Ovary (tissue), 7 donors: ENCODE measurements at regions not wholly inside any gene's neighbourhood (a gene's known extent, or its start where the extent isn't known, plus 50 kb on each side); places are given as distances from the start of the nearest gene placed in this dataset.

Experiments
- DNase-seq, 5 donors: peaks; one replicate each; pipeline ENCODE4 v3.0.0-alpha.2; 2019 to 2020
- H3K27ac ChIP-seq, 2 donors: fragments of 200-600 bp; one replicate each; pipeline versions ENCODE4 v1.5.1 to v1.8.0; 2019 to 2022
- H3K27me3 ChIP-seq: fragments of 200-600 bp; one replicate; pipeline ENCODE4 v1.8.0; 2022
- H3K36me3 ChIP-seq: fragments of 200-600 bp; sonication (generic); one replicate; pipeline ENCODE4 v1.5.1; 2019
- H3K4me1 ChIP-seq: one replicate; pipeline ENCODE4 v1.8.1; 2013; ENCODE audit warnings: mild to moderate bottlenecking, moderate library complexity; ENCODE audit not compliant: insufficient read depth
- H3K4me3 ChIP-seq: fragments of 200-600 bp; sonication (generic); one replicate; pipeline ENCODE4 v1.5.1; 2017
- H3K9me3 ChIP-seq, 2 donors: fragments of 200-600 bp in 1 of 2; sonication (generic) in 1 of 2; one replicate each; pipeline versions ENCODE4 v1.5.1 to v1.8.1; 2013 to 2019; ENCODE audit warnings: mild to moderate bottlenecking in 1 of 2, moderate library complexity in 1 of 2
- EP300 ChIP-seq: sonication (generic); formaldehyde crosslinking; IDR thresholded peaks from one replicate; pipeline ENCODE4 v1.6.1; 2017; ENCODE audit warnings: antibody characterized with exemption
- POLR2A ChIP-seq: fragments of 450-650 bp; IDR thresholded peaks from one replicate; pipeline ENCODE4 v1.6.1; 2017; ENCODE audit warnings: antibody characterized with exemption, mild to moderate bottlenecking, moderate library complexity
- WGBS, 3 donors: extraction: QIAGEN DNeasy Blood & Tissue Kit in 1 of 3; methylation state at CpG; one replicate each; pipeline versions ENCODE4 v1.1.5 to v1.1.7; 2013 to 2017; 5-methylcytosine and 5-hydroxymethylcytosine counted together
- intact Hi-C, 4 donors: fragments of 100-400 bp; cut with DNase I; formaldehyde crosslinking; loops; one replicate each; pipeline versions ENCODE4 v1.11.0 to v1.15.1; 2022 to 2023
- TF ChIP-seq, protein P1 (sequence below), 3 donors: fragments of 450-650 bp in 2 of 3; fragments of 200-600 bp in 1 of 3; IDR thresholded peaks; one replicate each; pipeline versions ENCODE4 v1.5.1 to v1.8.0; 2016 to 2022; ENCODE audit warnings: antibody characterized with exemption in 3 of 3, mild to moderate bottlenecking in 1 of 3
- donor health status: DM: no; HTN: no; CAD: no; lungs with moderate emphysema.
- donor health status: DM: no; HTN: no; CAD: no.
- donor health status: Bipolar disorder and iron deficiency.
- donor health status: DM: no; HTN: no; CAD: no.
- donor health status: DM: yes; HTN: yes; CAD: no.

DNA sequence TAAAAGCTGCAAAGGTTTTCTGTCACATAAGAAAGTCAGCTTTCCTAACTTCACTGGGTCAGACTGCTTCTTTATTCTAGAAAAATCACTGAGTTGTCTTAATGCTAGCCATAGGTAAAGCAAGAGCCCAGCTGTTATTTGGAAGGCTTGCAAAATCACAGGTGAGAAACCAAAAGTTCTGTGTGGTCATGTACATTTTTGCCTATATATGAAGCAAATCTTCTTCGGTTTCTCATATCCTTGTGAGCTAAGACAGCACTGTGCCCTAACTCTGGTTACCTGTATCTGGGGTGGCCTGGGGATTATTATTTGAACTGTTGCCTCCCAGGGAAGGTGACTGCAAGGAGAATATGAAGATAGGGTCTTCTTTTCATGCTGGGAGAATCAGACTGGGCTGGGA, 444.9 kb upstream of the CLINT1 start:
- Histone ChIP-seq H3K27me3 (no peaks in the 10 kb centered on the region), H3K4me3 (no peak overlapping the region), H3K9me3 (no peaks in the 10 kb centered on the region), H3K4me1 (no peaks in the 10 kb centered on the region), H3K27ac (no peak overlapping the region), H3K36me3 (no peaks in the 10 kb centered on the region)
- WGBS, 3 donors: 92 to 96% (median 93%) methylated on average over 1 of the region's 1 CpG
- intact Hi-C loops: no loop called here
- TF ChIP-seq POLR2A: no peak
- TF ChIP-seq EP300: no peak
- TF ChIP-seq, protein P1, sequence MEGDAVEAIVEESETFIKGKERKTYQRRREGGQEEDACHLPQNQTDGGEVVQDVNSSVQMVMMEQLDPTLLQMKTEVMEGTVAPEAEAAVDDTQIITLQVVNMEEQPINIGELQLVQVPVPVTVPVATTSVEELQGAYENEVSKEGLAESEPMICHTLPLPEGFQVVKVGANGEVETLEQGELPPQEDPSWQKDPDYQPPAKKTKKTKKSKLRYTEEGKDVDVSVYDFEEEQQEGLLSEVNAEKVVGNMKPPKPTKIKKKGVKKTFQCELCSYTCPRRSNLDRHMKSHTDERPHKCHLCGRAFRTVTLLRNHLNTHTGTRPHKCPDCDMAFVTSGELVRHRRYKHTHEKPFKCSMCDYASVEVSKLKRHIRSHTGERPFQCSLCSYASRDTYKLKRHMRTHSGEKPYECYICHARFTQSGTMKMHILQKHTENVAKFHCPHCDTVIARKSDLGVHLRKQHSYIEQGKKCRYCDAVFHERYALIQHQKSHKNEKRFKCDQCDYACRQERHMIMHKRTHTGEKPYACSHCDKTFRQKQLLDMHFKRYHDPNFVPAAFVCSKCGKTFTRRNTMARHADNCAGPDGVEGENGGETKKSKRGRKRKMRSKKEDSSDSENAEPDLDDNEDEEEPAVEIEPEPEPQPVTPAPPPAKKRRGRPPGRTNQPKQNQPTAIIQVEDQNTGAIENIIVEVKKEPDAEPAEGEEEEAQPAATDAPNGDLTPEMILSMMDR (IDR thresholded peaks at IDR 0.05): no peak
- no peak for DNase-seq

DNA sequence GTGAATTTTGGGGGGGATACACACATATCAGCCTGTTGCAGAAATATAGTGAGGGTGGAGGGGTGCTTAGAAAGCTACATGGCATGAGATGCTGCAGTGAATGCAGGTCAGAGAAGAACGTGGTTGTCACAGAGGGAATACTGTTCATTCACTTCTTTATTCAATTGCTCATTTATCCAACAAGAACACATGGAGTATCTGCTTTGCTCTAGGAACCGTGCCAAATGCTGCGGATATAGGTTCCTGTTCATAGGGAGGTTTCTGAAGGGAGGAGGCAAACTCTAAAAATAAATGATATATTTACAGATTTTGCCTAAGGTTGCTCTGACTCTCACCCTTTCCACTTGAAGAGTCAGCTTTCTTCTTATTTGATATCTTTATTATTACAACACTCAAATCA, 444.3 kb upstream of the CLINT1 start:
- DNase-seq: no peak
- Histone ChIP-seq H3K27me3 (no peaks in the 10 kb centered on the region), H3K9me3 (no peaks in the 10 kb centered on the region), H3K36me3 (no peaks in the 10 kb centered on the region), H3K27ac (no peak overlapping the region), H3K4me1 (no peaks in the 10 kb centered on the region), H3K4me3 (no peak overlapping the region)
- no peak for TF ChIP-seq POLR2A
- TF ChIP-seq, protein P1 (IDR thresholded peaks at IDR 0.05): no peak
- no peak for TF ChIP-seq EP300
- WGBS, 3 donors: 30 to 41% (median 32%) methylated on average over 3 of the region's 3 CpGs
- intact Hi-C loops: no loop called here

DNA sequence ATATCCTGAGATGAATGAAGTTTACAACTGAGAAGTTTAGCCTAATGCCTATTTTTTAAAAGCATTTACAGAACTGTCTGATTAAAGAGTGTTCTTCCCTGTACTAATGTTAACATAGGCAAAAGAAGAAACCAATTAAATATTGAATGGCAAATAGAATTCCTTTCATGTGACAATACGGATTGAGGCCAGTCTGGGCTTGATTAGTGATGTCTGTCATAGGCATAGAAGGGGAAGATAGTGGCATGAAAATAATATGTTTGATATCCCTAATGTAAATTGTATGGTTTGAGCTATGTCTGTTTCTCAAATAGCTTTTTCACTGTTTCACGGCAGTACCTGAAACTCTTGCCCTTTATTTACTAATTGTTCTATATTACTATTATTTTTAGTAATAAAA, 443.1 kb upstream of the CLINT1 start:
- DNase-seq: no peak
- 89 to 95% (median 93%) methylated on average over 2 of the region's 2 CpGs for WGBS, 3 donors

DNA sequence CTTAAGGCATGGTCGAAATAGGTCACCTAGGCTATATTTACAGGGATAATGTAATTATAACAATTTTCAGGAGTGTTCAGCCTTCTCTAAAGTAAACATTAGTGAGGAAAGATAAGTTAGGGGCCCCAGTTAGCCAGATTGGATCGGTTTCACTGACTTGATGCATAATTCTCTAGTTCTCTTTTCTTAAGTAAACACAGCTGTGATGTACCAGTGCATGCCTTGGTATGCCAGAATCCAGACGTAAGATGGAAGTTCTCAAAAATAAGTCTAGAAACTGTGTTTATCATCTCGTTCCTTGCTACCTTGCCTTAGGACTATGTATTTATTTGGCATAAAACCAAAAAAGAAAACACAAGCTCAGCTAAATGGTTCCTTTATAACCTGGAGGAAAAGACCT, 442.2 kb upstream of the CLINT1 start:
- intact Hi-C loops: no loop called here

More for the DNA sequence above, 443.1 kb upstream of the CLINT1 start:
- Histone ChIP-seq H3K27me3 (no peaks in the 10 kb centered on the region), H3K9me3 (no peaks in the 10 kb centered on the region), H3K36me3 (no peaks in the 10 kb centered on the region), H3K27ac (no peak overlapping the region), H3K4me3 (no peak overlapping the region), H3K4me1 (no peaks in the 10 kb centered on the region)
- intact Hi-C loops: no loop called here
- TF ChIP-seq, protein P1 (IDR thresholded peaks at IDR 0.05): no peak
- TF ChIP-seq EP300 (no peak), POLR2A (no peak)

More for the DNA sequence above, 442.2 kb upstream of the CLINT1 start:
- Histone ChIP-seq H3K36me3 (no peaks in the 10 kb centered on the region), H3K4me1 (no peaks in the 10 kb centered on the region), H3K9me3 (no peaks in the 10 kb centered on the region), H3K27me3 (no peaks in the 10 kb centered on the region), H3K4me3 (no peak overlapping the region), H3K27ac (no peak overlapping the region)
- 25 to 36% (median 32%) methylated on average over 4 of the region's 4 CpGs for WGBS, 3 donors
- TF ChIP-seq EP300 (no peak), POLR2A (no peak)
- TF ChIP-seq, protein P1 (IDR thresholded peaks at IDR 0.05): no peak
- no peak for DNase-seq
